SK-N-MC (cell line): ENCODE measurements at regions not wholly inside any gene's neighbourhood (a gene's known extent, or its start where the extent isn't known, plus 50 kb on each side); places are given as distances from the start of the nearest gene placed in this dataset.

Source experiments
- DNase-seq: peaks from one replicate; pipeline ENCODE4 v3.0.0-alpha.2; 2011; ENCODE audit warnings: low read depth, low spot score
- H3K27ac ChIP-seq: fragments of 200-600 bp; sonication (generic); 2 replicates; pipeline ENCODE4 v1.5.1; 2016; ENCODE audit warnings: mixed run types
- H3K36me3 ChIP-seq: fragments of 200-600 bp; sonication (generic); 2 replicates; pipeline ENCODE4 v1.6.1; 2017; ENCODE audit warnings: antibody characterized with exemption, low read length, mixed read lengths; ENCODE audit not compliant: insufficient read depth
- H3K4me3 ChIP-seq: fragments of 200-600 bp; sonication (generic); 2 replicates; pipeline ENCODE4 v1.5.1; 2016
- H3K9ac ChIP-seq: fragments of 200-600 bp; sonication (generic); 2 replicates; pipeline ENCODE4 v1.8.0; 2017; ENCODE audit warnings: mixed run types, mixed read lengths; ENCODE audit not compliant: insufficient read length
- H3K9me3 ChIP-seq: fragments of 200-600 bp; sonication (generic); 2 replicates; pipeline ENCODE4 v1.6.1; 2017; ENCODE audit warnings: low read depth, mild to moderate bottlenecking, antibody characterized with exemption, low read length, moderate library complexity, mixed read lengths
- EZH2 ChIP-seq: fragments of 200-600 bp; sonication (generic); IDR thresholded peaks from one replicate; pipeline ENCODE4 v1.6.1; 2017; ENCODE audit warnings: antibody characterized with exemption
- FOXP2 ChIP-seq: optimal IDR thresholded peaks from 2 replicates; pipeline ENCODE3; 2011; ENCODE audit warnings: mild to moderate bottlenecking, moderate library complexity; ENCODE audit not compliant: insufficient read depth; ENCODE audit errors: extremely low read length, control extremely low read depth
- POLR2AphosphoS5 ChIP-seq: IDR thresholded peaks from 2 replicates; pipeline ENCODE4 v1.6.1; 2012; ENCODE audit warnings: mild to moderate bottlenecking, low read depth, low read length, borderline replicate concordance

- peak overlapping the region; percentile 50; the same call in 1 of the 2 replicates for H3K27ac ChIP-seq
- TF ChIP-seq FOXP2, result no peak
- no peak for TF ChIP-seq POLR2AphosphoS5
- TF ChIP-seq EZH2, result no peak
- DNase-seq, result no peak
- no peaks in the 10 kb centered on the region for H3K9me3 ChIP-seq
- H3K4me3 ChIP-seq, result no peak overlapping the region
- no peak overlapping the region for H3K9ac ChIP-seq
- no peaks in the 10 kb centered on the region for H3K36me3 ChIP-seq
Observed at GRCh38 chr15:77747175-77748077, 114.7 kb upstream of the LINGO1 start.

GRCh38 chr15:77746254-77747174 is 113.8 kb upstream of the LINGO1 start:
- Histone ChIP-seq H3K27ac (no peak overlapping the region), H3K9me3 (no peaks in the 10 kb centered on the region), H3K36me3 (no peaks in the 10 kb centered on the region), H3K9ac (no peak overlapping the region), H3K4me3 (no peak overlapping the region)
- DNase-seq, result no peak
- no peak for TF ChIP-seq EZH2
- no peak for TF ChIP-seq POLR2AphosphoS5
- TF ChIP-seq FOXP2, result no peak

GRCh38 chr15:77744398-77744797 is 111.7 kb upstream of the LINGO1 start:
- Histone ChIP-seq H3K36me3 (no peaks in the 10 kb centered on the region), H3K4me3 (no peak overlapping the region), H3K9ac (no peak overlapping the region), H3K9me3 (no peaks in the 10 kb centered on the region), H3K27ac (0 out of 2 replicates have a peak overlapping the region, but pooled peaks have one; percentile 54)
- no peak for DNase-seq
- no peak for TF ChIP-seq POLR2AphosphoS5
- TF ChIP-seq EZH2, result no peak
- TF ChIP-seq FOXP2, result no peak

- Histone ChIP-seq H3K27ac (peak overlapping the region; percentile 100; the same call in 1 of the 2 replicates), H3K9me3 (no peaks in the 10 kb centered on the region), H3K36me3 (no peaks in the 10 kb centered on the region), H3K4me3 (no peak overlapping the region), H3K9ac (no peak overlapping the region)
- TF ChIP-seq EZH2, result no peak
- no peak for TF ChIP-seq POLR2AphosphoS5
- DNase-seq, result no peak
Observed at GRCh38 chr15:77742570-77742969, 109.9 kb upstream of the LINGO1 start.

- Histone ChIP-seq H3K9me3 (no peaks in the 10 kb centered on the region), H3K36me3 (no peaks in the 10 kb centered on the region), H3K4me3 (no peak overlapping the region), H3K9ac (no peak overlapping the region), H3K27ac (peak overlapping the region; percentile 100)
- DNase-seq, result no peak
- no peak for TF ChIP-seq EZH2
- no peak for TF ChIP-seq POLR2AphosphoS5
- no peak for TF ChIP-seq FOXP2
Observed at GRCh38 chr15:77742127-77742526, 109.4 kb upstream of the LINGO1 start.

GRCh38 chr15:77741106-77741505 is 108.4 kb upstream of the LINGO1 start:
- Histone ChIP-seq H3K9ac (peak overlapping the region; percentile 56), H3K27ac (peak overlapping the region; percentile 100), H3K9me3 (no peaks in the 10 kb centered on the region), H3K36me3 (no peaks in the 10 kb centered on the region), H3K4me3 (no peak overlapping the region)
- DNase-seq, result no peak
- TF ChIP-seq FOXP2 (no peak), EZH2 (no peak)

- no peak for DNase-seq
- Histone ChIP-seq H3K9me3 (no peaks in the 10 kb centered on the region), H3K4me3 (peak overlapping the region; percentile 62), H3K9ac (peak overlapping the region; percentile 52), H3K27ac (peak overlapping the region; percentile 100), H3K36me3 (no peaks in the 10 kb centered on the region)
- TF ChIP-seq EZH2, result no peak
- no peak for TF ChIP-seq POLR2AphosphoS5
- TF ChIP-seq FOXP2, result no peak
Observed at GRCh38 chr15:77739591-77740378, 107.1 kb upstream of the LINGO1 start.
